ENCODE measurements at regions not wholly inside any gene's neighbourhood (a gene's known extent, or its start where the extent isn't known, plus 50 kb on each side); places are given as distances from the start of the nearest gene placed in this dataset.
"Not testable (repeated sequence)": the region's sequence is repeated elsewhere in the genome, so short reads cannot be mapped to it uniquely, and the experiment has no call there.

- H3K9me3 Mint-ChIP-seq; H3K4me1 Mint-ChIP-seq; H3K4me3 Mint-ChIP-seq; H3K27ac Mint-ChIP-seq; H3K27me3 Mint-ChIP-seq; ATAC-seq (ENCODE audit: low read depth); H3K36me3 Mint-ChIP-seq; DNase-seq (ENCODE audit: low spot score in 2 of 2): not testable (repeated sequence)
These were observed 280.7 kb downstream of the TFAP2A start for GRCh38 chr6:10134185-10134584.

- Mint-ChIP-seq H3K36me3 (no peaks in the 10 kb centered on the region), H3K4me1 (no peaks in the 10 kb centered on the region), H3K27me3 (peaks cover 1% of the 10 kb centered on the region), H3K4me3 (no peak overlapping the region), H3K9me3 (peaks cover 5% of the 10 kb centered on the region), H3K27ac (no peak overlapping the region)
- ATAC-seq (ENCODE audit: low read depth) = no peak
- DNase-seq (ENCODE audit: low spot score in 2 of 2) = no peak
These were observed 286.2 kb downstream of the TFAP2A start for GRCh38 chr6:10128721-10129120.

GRCh38 chr6:10122164-10122563 lies 292.7 kb downstream of the TFAP2A start:
- Mint-ChIP-seq H3K4me3 (no peak overlapping the region), H3K4me1 (no peaks in the 10 kb centered on the region), H3K27me3 (peaks cover 1% of the 10 kb centered on the region), H3K36me3 (no peaks in the 10 kb centered on the region), H3K27ac (no peak overlapping the region), H3K9me3 (peaks cover 7% of the 10 kb centered on the region)
- ATAC-seq (ENCODE audit: low read depth) (no peak), DNase-seq (ENCODE audit: low spot score in 2 of 2) (no peak)

GRCh38 chr6:10112871-10113549 lies 301.9 kb downstream of the TFAP2A start:
- no peak overlapping the region for H3K27ac Mint-ChIP-seq
- H3K4me3 Mint-ChIP-seq = no peak overlapping the region
- DNase-seq (ENCODE audit: low spot score in 2 of 2) (no peak), ATAC-seq (ENCODE audit: low read depth) (no peak)
- H3K36me3 Mint-ChIP-seq = no peaks in the 10 kb centered on the region
- H3K27me3 Mint-ChIP-seq = peaks cover 7% of the 10 kb centered on the region
- H3K9me3 Mint-ChIP-seq = peaks cover 3% of the 10 kb centered on the region
- no peaks in the 10 kb centered on the region for H3K4me1 Mint-ChIP-seq

- no peak for ATAC-seq (ENCODE audit: low read depth)
- Mint-ChIP-seq H3K4me3 (no peak overlapping the region), H3K36me3 (no peaks in the 10 kb centered on the region), H3K4me1 (no peaks in the 10 kb centered on the region), H3K27ac (no peak overlapping the region), H3K27me3 (peaks cover 7% of the 10 kb centered on the region), H3K9me3 (peaks cover 3% of the 10 kb centered on the region)
- no peak for DNase-seq (ENCODE audit: low spot score in 2 of 2)
These were observed 302.9 kb downstream of the TFAP2A start for GRCh38 chr6:10111975-10112374.

- H3K9me3 Mint-ChIP-seq = peaks cover 1% of the 10 kb centered on the region
These were observed 313.2 kb downstream of the TFAP2A start for GRCh38 chr6:10101551-10102252.

GRCh38 chr6:10099529-10100140 lies 315.2 kb downstream of the TFAP2A start:
- DNase-seq (ENCODE audit: low spot score in 2 of 2) = no peak
- H3K27ac Mint-ChIP-seq = no peak overlapping the region
- H3K4me1 Mint-ChIP-seq = no peaks in the 10 kb centered on the region
- H3K36me3 Mint-ChIP-seq = no peaks in the 10 kb centered on the region
- ATAC-seq (ENCODE audit: low read depth) = no peak
- H3K27me3 Mint-ChIP-seq = no peaks in the 10 kb centered on the region
- no peak overlapping the region for H3K4me3 Mint-ChIP-seq
- peaks cover 1% of the 10 kb centered on the region for H3K9me3 Mint-ChIP-seq

More at GRCh38 chr6:10101551-10102252, 313.2 kb downstream of the TFAP2A start:
- no peaks in the 10 kb centered on the region for H3K4me1 Mint-ChIP-seq
- no peaks in the 10 kb centered on the region for H3K36me3 Mint-ChIP-seq
- H3K27ac Mint-ChIP-seq = no peak overlapping the region
- no peaks in the 10 kb centered on the region for H3K27me3 Mint-ChIP-seq
- ATAC-seq (ENCODE audit: low read depth) = no peak
- no peak overlapping the region for H3K4me3 Mint-ChIP-seq
- DNase-seq (ENCODE audit: low spot score in 2 of 2) = no peak

- no peaks in the 10 kb centered on the region for H3K4me1 Mint-ChIP-seq
These were observed 315.9 kb downstream of the TFAP2A start for GRCh38 chr6:10098756-10099528.

GRCh38 chr6:10093282-10093681 lies 321.6 kb downstream of the TFAP2A start:
- Mint-ChIP-seq H3K4me1 (no peaks in the 10 kb centered on the region), H3K9me3 (peaks cover 8% of the 10 kb centered on the region), H3K27me3 (no peaks in the 10 kb centered on the region), H3K4me3 (no peak overlapping the region), H3K27ac (no peak overlapping the region), H3K36me3 (no peaks in the 10 kb centered on the region)
- DNase-seq (ENCODE audit: low spot score in 2 of 2) (no peak), ATAC-seq (ENCODE audit: low read depth) (no peak)

More at GRCh38 chr6:10098756-10099528, 315.9 kb downstream of the TFAP2A start:
- ATAC-seq (ENCODE audit: low read depth) (no peak), DNase-seq (ENCODE audit: low spot score in 2 of 2) (no peak)
- H3K9me3 Mint-ChIP-seq = peaks cover 4% of the 10 kb centered on the region
- H3K27ac Mint-ChIP-seq = no peak overlapping the region
- H3K4me3 Mint-ChIP-seq = no peak overlapping the region
- H3K36me3 Mint-ChIP-seq = no peaks in the 10 kb centered on the region
- H3K27me3 Mint-ChIP-seq = no peaks in the 10 kb centered on the region

- no peak overlapping the region for H3K4me3 Mint-ChIP-seq
- no peak for DNase-seq (ENCODE audit: low spot score in 2 of 2)
- H3K4me1 Mint-ChIP-seq = no peaks in the 10 kb centered on the region
- ATAC-seq (ENCODE audit: low read depth) = no peak
- H3K27me3 Mint-ChIP-seq = no peaks in the 10 kb centered on the region
- no peaks in the 10 kb centered on the region for H3K36me3 Mint-ChIP-seq
- no peak overlapping the region for H3K27ac Mint-ChIP-seq
- peaks cover 5% of the 10 kb centered on the region for H3K9me3 Mint-ChIP-seq
These were observed 330.5 kb downstream of the TFAP2A start for GRCh38 chr6:10084111-10084986.

GRCh38 chr6:10082385-10082784 lies 332.5 kb downstream of the TFAP2A start:
- Mint-ChIP-seq H3K27ac (no peak overlapping the region), H3K4me3 (no peak overlapping the region), H3K27me3 (no peaks in the 10 kb centered on the region), H3K4me1 (no peaks in the 10 kb centered on the region), H3K36me3 (no peaks in the 10 kb centered on the region), H3K9me3 (peaks cover 5% of the 10 kb centered on the region)
- DNase-seq (ENCODE audit: low spot score in 2 of 2) (no peak), ATAC-seq (ENCODE audit: low read depth) (no peak)

GRCh38 chr6:10081957-10082356 lies 332.9 kb downstream of the TFAP2A start:
- Mint-ChIP-seq H3K4me1 (no peaks in the 10 kb centered on the region), H3K27ac (no peak overlapping the region), H3K9me3 (peaks cover 5% of the 10 kb centered on the region), H3K27me3 (no peaks in the 10 kb centered on the region), H3K4me3 (no peak overlapping the region), H3K36me3 (no peaks in the 10 kb centered on the region)
- DNase-seq (ENCODE audit: low spot score in 2 of 2) (no peak), ATAC-seq (ENCODE audit: low read depth) (no peak)

GRCh38 chr6:10081075-10081474 lies 333.8 kb downstream of the TFAP2A start:
- H3K4me3 Mint-ChIP-seq = no peak overlapping the region
- no peaks in the 10 kb centered on the region for H3K4me1 Mint-ChIP-seq
- peaks cover 5% of the 10 kb centered on the region for H3K9me3 Mint-ChIP-seq
- ATAC-seq (ENCODE audit: low read depth) (no peak), DNase-seq (ENCODE audit: low spot score in 2 of 2) (no peak)
- no peaks in the 10 kb centered on the region for H3K27me3 Mint-ChIP-seq
- no peaks in the 10 kb centered on the region for H3K36me3 Mint-ChIP-seq
- H3K27ac Mint-ChIP-seq = no peak overlapping the region

Data from memory B cell (primary cell).